GM10266 (cell line): ENCODE measurements at regions not wholly inside any gene's neighbourhood (a gene's known extent, or its start where the extent isn't known, plus 50 kb on each side); places are given as distances from the start of the nearest gene placed in this dataset.

Source experiments
- DNase-seq: peaks from one replicate; pipeline ENCODE4 v3.0.0; 2012; ENCODE audit errors: extremely low spot score
- TF ChIP-seq, protein P1 (sequence below): IDR thresholded peaks from 2 replicates; pipeline ENCODE4 v1.5.1; 2012; ENCODE audit warnings: mild to moderate bottlenecking, low read depth; ENCODE audit not compliant: control insufficient read depth, insufficient read depth; ENCODE audit errors: missing control alignments

GRCh38 chr13:64180756-64181155 lies 2765.1 kb upstream of the PCDH20 start:
- TF ChIP-seq, protein P1, sequence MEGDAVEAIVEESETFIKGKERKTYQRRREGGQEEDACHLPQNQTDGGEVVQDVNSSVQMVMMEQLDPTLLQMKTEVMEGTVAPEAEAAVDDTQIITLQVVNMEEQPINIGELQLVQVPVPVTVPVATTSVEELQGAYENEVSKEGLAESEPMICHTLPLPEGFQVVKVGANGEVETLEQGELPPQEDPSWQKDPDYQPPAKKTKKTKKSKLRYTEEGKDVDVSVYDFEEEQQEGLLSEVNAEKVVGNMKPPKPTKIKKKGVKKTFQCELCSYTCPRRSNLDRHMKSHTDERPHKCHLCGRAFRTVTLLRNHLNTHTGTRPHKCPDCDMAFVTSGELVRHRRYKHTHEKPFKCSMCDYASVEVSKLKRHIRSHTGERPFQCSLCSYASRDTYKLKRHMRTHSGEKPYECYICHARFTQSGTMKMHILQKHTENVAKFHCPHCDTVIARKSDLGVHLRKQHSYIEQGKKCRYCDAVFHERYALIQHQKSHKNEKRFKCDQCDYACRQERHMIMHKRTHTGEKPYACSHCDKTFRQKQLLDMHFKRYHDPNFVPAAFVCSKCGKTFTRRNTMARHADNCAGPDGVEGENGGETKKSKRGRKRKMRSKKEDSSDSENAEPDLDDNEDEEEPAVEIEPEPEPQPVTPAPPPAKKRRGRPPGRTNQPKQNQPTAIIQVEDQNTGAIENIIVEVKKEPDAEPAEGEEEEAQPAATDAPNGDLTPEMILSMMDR, result no peak
- DNase-seq, result no peak

GRCh38 chr13:64165826-64166225 lies 2750.2 kb upstream of the PCDH20 start:
- TF ChIP-seq, protein P1, result no peak

DNA sequence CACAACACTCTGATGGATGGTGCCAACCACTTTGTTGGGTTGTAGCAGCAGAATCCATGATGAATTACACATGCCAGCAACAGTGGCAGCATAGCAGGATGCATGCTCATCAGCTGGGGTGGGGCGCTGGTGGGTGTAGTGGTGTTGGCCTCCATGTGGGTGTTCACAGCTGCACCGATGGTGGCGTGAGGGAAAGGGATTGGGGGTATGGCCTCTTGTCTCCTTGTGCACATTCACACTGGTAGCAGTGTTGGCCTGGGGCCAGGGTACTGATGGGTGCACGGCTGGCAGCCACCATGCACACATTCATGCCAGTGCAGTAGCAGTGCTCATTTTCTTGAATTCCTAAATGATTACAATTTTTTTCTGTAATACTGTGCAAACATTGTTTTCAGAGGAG lies 2748.8 kb upstream of the PCDH20 start:
- TF ChIP-seq, protein P1, result no peak
- DNase-seq, result no peak

More at GRCh38 chr13:64165826-64166225, 2750.2 kb upstream of the PCDH20 start:
- DNase-seq, result no peak

DNA sequence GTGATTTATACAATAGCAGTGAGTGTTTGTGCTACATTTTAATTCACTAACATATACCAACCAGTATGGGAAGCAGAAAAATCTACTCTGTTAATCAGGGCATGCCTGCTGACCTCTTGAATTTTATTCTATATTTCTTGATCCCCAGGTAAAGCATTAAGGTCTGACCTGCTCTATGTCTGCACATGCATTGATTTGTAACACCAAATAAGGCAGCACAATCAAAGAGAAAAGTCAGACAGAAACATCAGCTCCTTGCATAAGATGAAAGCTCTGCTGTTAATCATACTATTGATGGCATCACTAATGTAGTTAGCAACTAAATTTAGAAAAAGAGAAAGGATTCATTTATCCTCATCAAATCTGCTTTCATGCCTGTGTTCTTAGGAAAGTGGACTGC lies 2744.8 kb upstream of the PCDH20 start:
- no peak for DNase-seq
- TF ChIP-seq, protein P1, result no peak

DNA sequence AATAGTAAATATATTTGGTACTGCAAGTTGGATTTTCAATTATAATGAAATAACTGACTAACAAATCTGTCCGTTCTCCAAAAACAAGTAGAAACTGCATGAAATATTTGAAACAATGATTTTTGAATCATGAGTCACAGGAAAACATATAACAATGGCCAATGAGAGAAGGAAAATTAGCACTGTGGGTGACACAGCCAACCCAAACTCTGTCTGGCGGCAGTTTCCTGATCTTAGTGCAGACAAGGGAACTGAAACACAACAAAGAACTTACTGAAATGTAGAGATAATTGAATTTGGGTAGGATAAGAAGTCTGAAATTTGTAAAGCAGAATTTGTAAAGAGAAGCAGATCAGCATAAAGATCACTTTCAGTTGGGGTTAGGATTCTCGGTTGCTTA lies 2743.3 kb upstream of the PCDH20 start:
- no peak for DNase-seq
- TF ChIP-seq, protein P1, result no peak

- DNase-seq, result no peak
- TF ChIP-seq, protein P1, result no peak
Observed at GRCh38 chr13:64154514-64154913, 2738.9 kb upstream of the PCDH20 start.

DNA sequence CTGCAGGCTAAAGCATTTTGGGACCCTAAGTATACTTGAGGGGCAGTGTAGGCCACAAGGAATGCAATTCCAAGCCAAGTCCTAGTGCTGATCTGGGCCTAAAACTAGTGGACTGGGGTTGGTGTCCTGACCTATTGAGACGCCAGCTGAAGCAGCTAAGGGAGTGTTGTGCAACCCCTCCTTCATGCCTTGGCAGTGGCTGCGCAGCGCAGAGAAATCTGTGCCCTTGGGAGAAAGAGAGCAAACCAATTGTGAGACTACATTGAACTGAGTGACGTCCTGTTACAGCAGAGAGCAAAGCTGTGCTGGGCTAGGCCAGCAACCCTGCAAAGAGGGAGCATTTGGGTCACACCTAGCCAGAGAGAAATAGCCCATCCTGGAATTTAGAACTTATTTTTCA lies 2715.0 kb upstream of the PCDH20 start:
- TF ChIP-seq, protein P1, result no peak

More for the DNA sequence above, 2715.0 kb upstream of the PCDH20 start:
- DNase-seq, result no peak
